ENCODE measurements at regions not wholly inside any gene's neighbourhood (a gene's known extent, or its start where the extent isn't known, plus 50 kb on each side); places are given as distances from the start of the nearest gene placed in this dataset.

DNA sequence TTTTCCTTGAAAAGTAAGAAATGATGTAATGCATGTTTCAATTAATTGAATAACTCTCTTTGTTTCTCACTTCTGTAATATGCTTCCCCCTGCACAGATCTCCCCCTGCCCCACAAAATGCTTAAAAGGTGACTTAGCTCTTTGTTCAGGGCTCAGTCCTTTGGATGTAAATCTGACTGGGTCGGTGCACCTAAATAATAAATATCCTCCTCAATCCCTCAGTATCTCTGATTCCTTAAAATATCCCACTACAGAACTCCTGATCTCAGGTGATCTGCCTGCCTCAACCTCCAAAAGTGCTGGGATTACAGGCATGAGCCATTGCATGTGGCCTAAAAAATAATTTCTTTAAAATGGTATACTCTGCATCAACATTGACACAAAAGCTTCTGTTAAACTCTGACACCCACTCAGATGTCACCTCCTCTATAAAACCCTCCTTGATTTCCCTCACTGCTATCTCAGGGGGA, 107.0 kb downstream of the ZNF429 start:
- CTCF ChIA-PET: no interaction called here
- no peak for ATAC-seq (ENCODE audit: low read depth)
- BruUV-seq (replicated peaks): no TSS peak
- Histone ChIP-seq H3K23ac (ENCODE audit: low read depth, low read length) (no peak overlapping the region), H2BK5ac (ENCODE audit: low read depth, low read length, poor library complexity, severe bottlenecking) (no peak overlapping the region), H2AK9ac (replicated peaks; ENCODE audit: low read depth, low read length, poor library complexity) (no peak overlapping the region), H4K20me1 (ENCODE audit: insufficient read depth, low read length) (no peaks in the 10 kb centered on the region), H3K9me3 (ENCODE audit: control insufficient read depth, insufficient read depth, low read length) (peaks cover 4% of the 10 kb centered on the region; the same call in 1 of the 2 replicates), H3K27me3 (ENCODE audit: control insufficient read depth, insufficient read depth, low read length) (no peaks in the 10 kb centered on the region), H4K5ac (ENCODE audit: low read depth, low read length) (no peak overlapping the region), H3K27ac (ENCODE audit: insufficient read depth, low read length) (no peak overlapping the region), H2BK120ac (ENCODE audit: low read depth, low read length) (no peak overlapping the region), H4K91ac (ENCODE audit: insufficient read depth, low read depth, low read length) (no peak overlapping the region), H3K4me1 (ENCODE audit: control insufficient read depth, insufficient read depth, low read length) (no peaks in the 10 kb centered on the region), H3K4me2 (ENCODE audit: low read depth, low read length) (no peak overlapping the region), H2BK20ac (ENCODE audit: low read depth, low read length) (no peak overlapping the region), H3K18ac (ENCODE audit: low read depth, low read length) (no peak overlapping the region), H3K4ac (ENCODE audit: low read depth, low read length) (no peak overlapping the region), H3K79me1 (ENCODE audit: low read depth in 1 of 2, low read length in 2 of 2) (no peaks in the 10 kb centered on the region), H2BK15ac (ENCODE audit: low read depth, low read length) (no peak overlapping the region), H2AK5ac (ENCODE audit: low read depth, low read length) (no peak overlapping the region), H2AFZ (replicated peaks; ENCODE audit: low read length, poor library complexity) (no peak overlapping the region), H3K4me3 (ENCODE audit: insufficient read depth, low read depth, low read length) (no peak overlapping the region), H4K8ac (ENCODE audit: low read depth in 2 of 2, low read length in 2 of 2) (no peak overlapping the region), H3K9ac (ENCODE audit: low read depth, low read length) (no peak overlapping the region), H3K14ac (replicated peaks; ENCODE audit: low read depth, low read length) (no peak overlapping the region), H3K9me1 (ENCODE audit: insufficient read depth, low read length) (no peaks in the 10 kb centered on the region), H3K36me3 (ENCODE audit: control insufficient read depth, insufficient read depth, low read length) (no peaks in the 10 kb centered on the region), H3K56ac (ENCODE audit: extremely low read depth, insufficient read depth, low read length) (no peak overlapping the region)
- POLR2A ChIA-PET (ENCODE audit: unreplicated experiment): no interaction called here
- intact Hi-C loops (cut with micrococcal nuclease): no loop called here
- in situ Hi-C loops (cut with MboI; ENCODE audit: low sequenced_read_pairs): no loop called here
- dilution Hi-C loops (cut with HindIII; ENCODE audit: low sequenced_read_pairs, unreplicated experiment): no loop called here
- WGBS, 2 experiments (ENCODE audit: extremely low coverage in 2 of 2, insufficient read length in 1 of 2): no CpG with 5 or more reads among the region's 1 CpG
- no peak for TF ChIP-seq POLR2A (IDR thresholded peaks at IDR 0.05; ENCODE audit: low read depth, low read length)
- no peak for TF ChIP-seq RAD21 (IDR thresholded peaks at IDR 0.05; ENCODE audit: low read length)
- TF ChIP-seq CHD1 (IDR thresholded peaks at IDR 0.05; ENCODE audit: low read depth, low read length): no peak
- no peak for TF ChIP-seq MXI1 (IDR thresholded peaks at IDR 0.05; ENCODE audit: borderline replicate concordance, low read depth, low read length)
- no peak for TF ChIP-seq CEBPB (IDR thresholded peaks at IDR 0.05; ENCODE audit: low read depth, low read length)
- no peak for TF ChIP-seq MAFK (IDR thresholded peaks at IDR 0.05; ENCODE audit: low read depth, low read length)
- TF ChIP-seq FOS (IDR thresholded peaks at IDR 0.05; ENCODE audit: low read depth, low read length): no peak
- no peak for TF ChIP-seq RFX5 (IDR thresholded peaks at IDR 0.05; ENCODE audit: low read depth, low read length)
- no peak for TF ChIP-seq NFE2L2 (IDR thresholded peaks at IDR 0.05; ENCODE audit: low read depth, low read length)
- TF ChIP-seq RCOR1 (IDR thresholded peaks at IDR 0.05; ENCODE audit: insufficient replicate concordance, low read length): no peak
- no peak for DNase-seq

Data from IMR-90 (cell line).